ENCODE measurements at regions not wholly inside any gene's neighbourhood (a gene's known extent, or its start where the extent isn't known, plus 50 kb on each side); places are given as distances from the start of the nearest gene placed in this dataset.

GRCh38 chr10:78298835-78299234, 265.2 kb downstream of the RPS24 start:
- TF ChIP-seq CTCF (conservative IDR thresholded peaks at IDR 0.05; ENCODE audit: low read depth, low read length): no peak
- no peak for TF ChIP-seq EZH2 (IDR thresholded peaks at IDR 0.05; ENCODE audit: borderline replicate concordance, low read depth, low read length, poor library complexity, severe bottlenecking)
- no peak overlapping the region for H3K4me3 ChIP-seq (ENCODE audit: low read depth, low read length, poor library complexity, severe bottlenecking)
- no peaks in the 10 kb centered on the region for H3K9me3 ChIP-seq (ENCODE audit: low read depth, low read length, poor library complexity, severe bottlenecking)
- no peaks in the 10 kb centered on the region for H3K36me3 ChIP-seq (ENCODE audit: insufficient read depth, low read length, poor library complexity, severe bottlenecking)
- no TSS peak for BruUV-seq (replicated peaks)
- peaks cover 7% of the 10 kb centered on the region for H3K4me1 ChIP-seq (ENCODE audit: insufficient read depth, low read length, poor library complexity, severe bottlenecking)
- intact Hi-C loops (cut with micrococcal nuclease; ENCODE audit: unreplicated experiment): no loop called here
- no peak for DNase-seq (ENCODE audit: low spot score)
- no peak overlapping the region for H3K27ac ChIP-seq (ENCODE audit: low read depth, low read length, poor library complexity, severe bottlenecking)
- no peaks in the 10 kb centered on the region for H3K27me3 ChIP-seq (replicated peaks; ENCODE audit: insufficient read depth, low read depth, low read length, poor library complexity)
- ChIA-PET POLR2A (ENCODE audit: low non-redundant PET) (no interaction called here), CTCF (no interaction called here)

- ChIA-PET CTCF (no interaction called here), POLR2A (ENCODE audit: low non-redundant PET) (no interaction called here)
- Histone ChIP-seq H3K27me3 (replicated peaks; ENCODE audit: insufficient read depth, low read depth, low read length, poor library complexity) (no peaks in the 10 kb centered on the region), H3K27ac (ENCODE audit: low read depth, low read length, poor library complexity, severe bottlenecking) (no peak overlapping the region), H3K36me3 (ENCODE audit: insufficient read depth, low read length, poor library complexity, severe bottlenecking) (no peaks in the 10 kb centered on the region), H3K4me3 (ENCODE audit: low read depth, low read length, poor library complexity, severe bottlenecking) (no peak overlapping the region), H3K4me1 (ENCODE audit: insufficient read depth, low read length, poor library complexity, severe bottlenecking) (peaks cover 7% of the 10 kb centered on the region), H3K9me3 (ENCODE audit: low read depth, low read length, poor library complexity, severe bottlenecking) (no peaks in the 10 kb centered on the region)
- no TSS peak for BruUV-seq (replicated peaks)
- TF ChIP-seq EZH2 (IDR thresholded peaks at IDR 0.05; ENCODE audit: borderline replicate concordance, low read depth, low read length, poor library complexity, severe bottlenecking) (no peak), CTCF (conservative IDR thresholded peaks at IDR 0.05; ENCODE audit: low read depth, low read length) (no peak)
- no peak for DNase-seq (ENCODE audit: low spot score)
- intact Hi-C loops (cut with micrococcal nuclease; ENCODE audit: unreplicated experiment): loop anchor here (5.0 kb wide), 1 partner anchor 253 kb away; no protein-coding TSS in a partner anchor
Measured at GRCh38 chr10:78299851-78300468, 266.3 kb downstream of the RPS24 start.

- ChIA-PET CTCF (no interaction called here), POLR2A (ENCODE audit: low non-redundant PET) (no interaction called here)
- no peak overlapping the region for H3K4me3 ChIP-seq (ENCODE audit: low read depth, low read length, poor library complexity, severe bottlenecking)
- intact Hi-C loops (cut with micrococcal nuclease; ENCODE audit: unreplicated experiment): loop anchor here (5.0 kb wide), 1 partner anchor 253 kb away; no protein-coding TSS in a partner anchor
- H3K27ac ChIP-seq (ENCODE audit: low read depth, low read length, poor library complexity, severe bottlenecking): no peak overlapping the region
- H3K36me3 ChIP-seq (ENCODE audit: insufficient read depth, low read length, poor library complexity, severe bottlenecking): no peaks in the 10 kb centered on the region
- peaks cover 7% of the 10 kb centered on the region for H3K4me1 ChIP-seq (ENCODE audit: insufficient read depth, low read length, poor library complexity, severe bottlenecking)
- no peaks in the 10 kb centered on the region for H3K9me3 ChIP-seq (ENCODE audit: low read depth, low read length, poor library complexity, severe bottlenecking)
- BruUV-seq (replicated peaks): no TSS peak
- DNase-seq (ENCODE audit: low spot score): no peak
- TF ChIP-seq EZH2 (IDR thresholded peaks at IDR 0.05; ENCODE audit: borderline replicate concordance, low read depth, low read length, poor library complexity, severe bottlenecking) (no peak), CTCF (conservative IDR thresholded peaks at IDR 0.05; ENCODE audit: low read depth, low read length) (no peak)
- peaks cover under 1% of the 10 kb centered on the region for H3K27me3 ChIP-seq (replicated peaks; ENCODE audit: insufficient read depth, low read depth, low read length, poor library complexity)
Measured at GRCh38 chr10:78300526-78300925, 266.9 kb downstream of the RPS24 start.
